ENCODE measurements at regions not wholly inside any gene's neighbourhood (a gene's known extent, or its start where the extent isn't known, plus 50 kb on each side); places are given as distances from the start of the nearest gene placed in this dataset.

GRCh38 chr9:13445103-13445500 lies 165.6 kb upstream of the MPDZ start:
- peak overlapping the region; percentile 66 to 78 for H3K27ac ChIP-seq
- H3K36me3 ChIP-seq = no peaks in the 10 kb centered on the region
- intact Hi-C loops (cut with DNase I; ENCODE audit: low total_unique reads) = no loop called here
- H3K4me1 ChIP-seq = no peaks in the 10 kb centered on the region
- no peaks in the 10 kb centered on the region for H3K27me3 ChIP-seq
- H3K9me3 ChIP-seq = no peaks in the 10 kb centered on the region
- peak in 1 of 2 donors; percentile 50 for DNase-seq (ENCODE audit: low spot score in 2 of 2)
- TF ChIP-seq POLR2A (IDR thresholded peaks at IDR 0.05) (no peak), CTCF (IDR thresholded peaks at IDR 0.05) (no peak), POLR2AphosphoS5 (IDR thresholded peaks at IDR 0.05) (no peak)
- H3K4me3 ChIP-seq = peak overlapping the region in 2 of 3 donors; percentile 6 to 42

DNA sequence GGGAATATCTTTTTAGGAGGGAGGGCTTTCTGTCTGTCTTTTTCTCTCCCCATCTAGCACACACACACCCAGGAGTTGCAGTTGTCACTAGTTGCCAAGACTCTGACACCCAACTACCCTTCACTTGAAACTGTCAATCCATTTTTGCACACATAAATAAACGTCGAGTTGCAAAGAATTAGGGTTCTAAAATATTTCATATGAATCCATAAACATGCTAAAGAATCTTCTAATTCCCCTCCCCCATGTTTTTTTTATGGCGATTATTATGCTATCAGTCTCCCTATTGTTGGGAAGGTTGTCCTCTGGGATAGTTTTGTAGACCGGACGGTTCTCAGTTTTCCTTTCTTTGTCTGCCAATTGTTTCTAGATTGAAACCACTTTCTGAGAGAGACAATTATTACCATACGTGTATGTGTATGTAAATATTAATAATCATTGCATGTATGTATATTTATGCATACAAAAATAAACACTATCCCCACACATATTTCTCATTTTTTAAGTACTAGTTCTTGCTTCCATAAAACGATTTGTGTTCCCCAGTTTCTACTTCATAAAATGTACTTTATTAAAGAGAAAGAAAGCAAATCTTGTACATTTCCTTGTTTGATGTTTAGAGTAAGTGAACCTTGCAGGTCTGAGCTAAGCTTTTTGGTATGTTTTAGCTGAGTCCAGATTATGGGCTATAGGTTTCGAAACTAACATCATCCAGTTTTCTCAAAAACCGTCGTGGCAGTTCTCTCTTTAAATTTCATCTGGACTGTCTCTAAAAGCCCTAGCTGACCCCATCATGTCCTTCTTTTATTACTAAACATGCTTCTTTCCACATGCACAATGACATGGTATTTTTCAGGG lies 165.0 kb upstream of the MPDZ start:
- H3K27me3 ChIP-seq = no peaks in the 10 kb centered on the region
- no peaks in the 10 kb centered on the region for H3K4me1 ChIP-seq
- peak overlapping the region in 2 of 3 donors; percentile 6 to 42 for H3K4me3 ChIP-seq
- DNase-seq (ENCODE audit: low spot score in 2 of 2) = no peak
- H3K36me3 ChIP-seq = no peaks in the 10 kb centered on the region
- H3K9me3 ChIP-seq = no peaks in the 10 kb centered on the region
- H3K27ac ChIP-seq = peak overlapping the region; percentile 66 to 78
- intact Hi-C loops (cut with DNase I; ENCODE audit: low total_unique reads) = no loop called here
- no peak for TF ChIP-seq POLR2A (IDR thresholded peaks at IDR 0.05)

DNA sequence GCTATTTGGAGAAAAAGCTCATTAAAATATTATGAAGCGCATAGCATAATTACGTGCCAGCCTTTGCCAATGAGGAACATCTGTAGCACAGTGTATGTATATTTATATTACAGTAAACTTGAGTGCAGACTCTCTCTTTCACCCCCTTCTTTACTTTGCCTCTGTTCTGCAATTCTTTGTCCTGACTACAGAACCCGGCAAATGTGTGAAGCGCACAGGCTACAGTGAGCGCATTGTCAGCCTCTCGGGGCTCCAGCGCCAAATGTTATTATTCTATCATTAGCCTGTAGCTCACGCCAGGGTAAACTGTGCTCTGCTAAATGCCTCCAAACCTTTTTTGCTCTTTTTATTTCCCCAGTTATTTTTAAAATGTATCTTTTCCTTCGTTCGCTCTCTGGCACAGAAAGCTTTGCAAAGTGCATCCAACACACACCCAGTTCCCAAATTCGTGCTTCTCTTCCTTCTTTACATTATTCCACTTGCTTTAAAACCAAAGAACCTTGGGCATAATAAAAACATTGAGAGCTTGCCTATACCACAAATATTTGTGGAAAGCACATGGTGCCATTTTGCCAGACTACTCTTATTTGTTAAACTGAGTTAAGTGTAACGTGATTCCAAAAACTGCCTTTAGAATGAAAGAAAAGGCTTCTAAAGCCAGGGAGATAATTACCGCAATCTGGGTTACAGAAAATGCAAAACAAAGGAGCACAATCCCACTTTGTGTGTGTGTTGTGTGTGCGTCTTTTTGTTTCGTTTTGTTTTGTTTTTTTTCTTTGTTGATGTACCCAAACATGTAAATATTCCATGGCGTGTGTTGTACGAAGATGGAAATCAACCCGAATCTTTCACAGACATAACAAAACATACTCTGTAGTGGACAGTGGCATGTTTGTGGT lies 164.1 kb upstream of the MPDZ start:
- DNase-seq (ENCODE audit: low spot score in 2 of 2) = no peak
- intact Hi-C loops (cut with DNase I; ENCODE audit: low total_unique reads) = no loop called here
- Histone ChIP-seq H3K27ac (peak overlapping the region; percentile 66 to 78), H3K9me3 (no peaks in the 10 kb centered on the region), H3K4me3 (peak overlapping the region; percentile 25 to 42 (median 32)), H3K27me3 (no peaks in the 10 kb centered on the region), H3K4me1 (no peaks in the 10 kb centered on the region), H3K36me3 (no peaks in the 10 kb centered on the region)
- TF ChIP-seq POLR2A (IDR thresholded peaks at IDR 0.05) (no peak), POLR2AphosphoS5 (IDR thresholded peaks at IDR 0.05) (no peak), CTCF (IDR thresholded peaks at IDR 0.05) (no peak)

DNA sequence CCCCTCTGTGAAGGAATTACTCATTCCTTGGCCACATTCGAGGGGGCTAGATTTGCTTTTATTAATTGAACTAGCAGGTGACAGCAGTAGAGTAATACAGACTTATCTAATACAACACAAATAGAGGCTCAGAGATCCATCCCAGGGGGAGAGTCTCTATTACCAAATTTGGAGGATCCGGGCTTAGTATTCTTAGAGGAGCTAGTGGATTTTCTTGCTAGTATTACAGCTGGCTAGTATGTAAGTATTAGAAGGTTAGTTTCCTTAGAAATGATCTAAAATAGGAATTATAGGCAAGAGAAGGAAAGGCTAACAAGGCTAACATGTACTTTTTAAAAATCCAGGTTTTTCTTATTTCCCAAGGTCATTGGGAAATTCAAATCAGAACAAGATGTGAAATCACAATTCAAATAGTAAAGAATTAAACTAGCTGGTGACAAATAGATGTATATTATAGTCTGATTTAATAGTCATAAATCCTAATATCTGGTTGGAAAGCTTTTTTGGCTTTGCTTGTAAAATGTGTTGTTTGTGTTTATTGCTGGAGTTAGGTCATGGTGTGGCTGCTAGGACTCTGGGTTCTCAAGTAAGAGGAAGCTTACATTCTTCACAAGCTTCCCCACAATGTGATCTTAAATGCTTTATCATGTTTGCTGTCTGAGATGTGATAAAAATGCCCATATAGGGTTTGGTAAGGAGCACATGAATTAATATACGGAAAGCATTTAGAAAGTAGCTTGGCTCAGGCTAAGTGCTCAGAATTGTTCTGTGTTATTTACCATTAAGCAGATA lies 160.4 kb upstream of the MPDZ start:
- intact Hi-C loops (cut with DNase I; ENCODE audit: low total_unique reads) = loop anchor here (10.0 kb wide), 2 partner anchors 905 to 985 kb away; no protein-coding TSS in a partner anchor
- no peak for TF ChIP-seq POLR2A (IDR thresholded peaks at IDR 0.05)
- TF ChIP-seq POLR2AphosphoS5 (IDR thresholded peaks at IDR 0.05) = no peak
- no peak for TF ChIP-seq CTCF (IDR thresholded peaks at IDR 0.05)
- H3K27me3 ChIP-seq = no peaks in the 10 kb centered on the region

DNA sequence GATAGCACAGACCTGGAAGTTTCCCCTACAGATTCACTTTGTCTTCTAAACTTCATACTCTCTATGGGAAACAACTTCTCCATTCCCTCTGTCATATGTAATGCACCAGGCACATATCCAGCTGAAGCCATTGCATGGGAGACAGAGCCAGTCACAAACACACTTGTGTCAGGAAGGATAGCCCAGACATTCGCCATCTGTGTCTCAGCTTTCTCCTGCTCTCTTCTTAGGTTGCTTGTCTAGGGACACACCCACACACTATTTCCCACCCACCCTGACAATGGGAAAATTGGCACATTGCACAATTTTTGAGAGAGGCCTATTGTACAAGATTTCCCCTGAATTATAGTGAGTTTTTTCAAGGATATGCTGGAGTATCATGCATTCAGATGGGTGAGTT lies 158.4 kb upstream of the MPDZ start:
- Histone ChIP-seq H3K27ac (no peak overlapping the region), H3K27me3 (no peaks in the 10 kb centered on the region), H3K4me1 (no peaks in the 10 kb centered on the region), H3K4me3 (no peak overlapping the region), H3K9me3 (no peaks in the 10 kb centered on the region), H3K36me3 (no peaks in the 10 kb centered on the region)
- no peak for DNase-seq (ENCODE audit: low spot score in 2 of 2)
- TF ChIP-seq CTCF (IDR thresholded peaks at IDR 0.05) = no peak
- no peak for TF ChIP-seq POLR2AphosphoS5 (IDR thresholded peaks at IDR 0.05)
- TF ChIP-seq POLR2A (IDR thresholded peaks at IDR 0.05) = no peak
- intact Hi-C loops (cut with DNase I; ENCODE audit: low total_unique reads) = loop anchor here (10.0 kb wide), 2 partner anchors 907 to 987 kb away; no protein-coding TSS in a partner anchor

More for the DNA sequence above, 160.4 kb upstream of the MPDZ start:
- Histone ChIP-seq H3K27ac (no peak overlapping the region), H3K36me3 (no peaks in the 10 kb centered on the region), H3K4me1 (no peaks in the 10 kb centered on the region), H3K4me3 (no peak overlapping the region), H3K9me3 (no peaks in the 10 kb centered on the region)
- no peak for DNase-seq (ENCODE audit: low spot score in 2 of 2)
